ENCODE measurements at regions not wholly inside any gene's neighbourhood (a gene's known extent, or its start where the extent isn't known, plus 50 kb on each side); places are given as distances from the start of the nearest gene placed in this dataset.

GRCh38 chr12:93081810-93082165, 152.7 kb upstream of the EEA1 start:
- DNase-seq, result no peak
- H3K36me3 ChIP-seq, result no peaks in the 10 kb centered on the region
- H3K27ac ChIP-seq, result no peak overlapping the region
- H3K4me1 ChIP-seq, result no peaks in the 10 kb centered on the region
- no peaks in the 10 kb centered on the region for H3K9me3 ChIP-seq
- no peaks in the 10 kb centered on the region for H3K27me3 ChIP-seq
- no peak overlapping the region for H3K4me3 ChIP-seq
- no peak for TF ChIP-seq CTCF (IDR thresholded peaks at IDR 0.05)
- no peak for TF ChIP-seq POLR2A (IDR thresholded peaks at IDR 0.05)

GRCh38 chr12:93085383-93086287, 156.5 kb upstream of the EEA1 start:
- H3K27ac ChIP-seq, result no peak overlapping the region
- TF ChIP-seq POLR2A (IDR thresholded peaks at IDR 0.05) (no peak), CTCF (IDR thresholded peaks at IDR 0.05) (no peak)
- peaks cover 0 to 6% (median 1%) of the 10 kb centered on the region in 4 donors for H3K4me1 ChIP-seq
- H3K27me3 ChIP-seq, result no peaks in the 10 kb centered on the region
- no peaks in the 10 kb centered on the region for H3K9me3 ChIP-seq
- no peak for DNase-seq
- H3K4me3 ChIP-seq, result no peak overlapping the region
- no peaks in the 10 kb centered on the region for H3K36me3 ChIP-seq

- DNase-seq, result no peak
- Histone ChIP-seq H3K4me1 (peaks cover 0 to 6% (median 1%) of the 10 kb centered on the region in 4 donors), H3K27me3 (no peaks in the 10 kb centered on the region), H3K27ac (no peak overlapping the region), H3K36me3 (no peaks in the 10 kb centered on the region), H3K4me3 (no peak overlapping the region), H3K9me3 (no peaks in the 10 kb centered on the region)
- no peak for TF ChIP-seq POLR2A (IDR thresholded peaks at IDR 0.05)
Measured at GRCh38 chr12:93086288-93086727, 157.2 kb upstream of the EEA1 start.

- Histone ChIP-seq H3K27me3 (no peaks in the 10 kb centered on the region), H3K4me1 (peaks cover 0 to 6% (median 1%) of the 10 kb centered on the region in 4 donors), H3K9me3 (no peaks in the 10 kb centered on the region), H3K27ac (peak overlapping the region in 2 of 4 donors; percentile 6 to 69), H3K36me3 (no peaks in the 10 kb centered on the region), H3K4me3 (no peak overlapping the region)
- TF ChIP-seq CTCF (IDR thresholded peaks at IDR 0.05) (no peak), POLR2A (IDR thresholded peaks at IDR 0.05) (no peak)
- no peak for DNase-seq
Measured at GRCh38 chr12:93087840-93088610, 158.9 kb upstream of the EEA1 start.

- H3K4me3 ChIP-seq, result no peak overlapping the region
- peak in 1 of 3 donors; percentile 69 for DNase-seq
- H3K27ac ChIP-seq, result peak overlapping the region in 3 of 4 donors; percentile 51 to 81 (median 80)
- no peak for TF ChIP-seq CTCF (IDR thresholded peaks at IDR 0.05)
- TF ChIP-seq POLR2A (IDR thresholded peaks at IDR 0.05), result no peak
- H3K4me1 ChIP-seq, result peaks cover 0 to 6% (median 1%) of the 10 kb centered on the region in 4 donors
- H3K27me3 ChIP-seq, result no peaks in the 10 kb centered on the region
- no peaks in the 10 kb centered on the region for H3K9me3 ChIP-seq
- H3K36me3 ChIP-seq, result no peaks in the 10 kb centered on the region
Measured at GRCh38 chr12:93089805-93090569, 160.9 kb upstream of the EEA1 start.

Measured in Peyer's patch (tissue), 4 donors.